ENCODE measurements at regions not wholly inside any gene's neighbourhood (a gene's known extent, or its start where the extent isn't known, plus 50 kb on each side); places are given as distances from the start of the nearest gene placed in this dataset.

- H3K27ac ChIP-seq (replicated peaks), result no peak overlapping the region
- TF ChIP-seq CTCF (IDR thresholded peaks at IDR 0.05; ENCODE audit: insufficient read depth, low read length) (no peak), REST (IDR thresholded peaks at IDR 0.05; ENCODE audit: insufficient replicate concordance, low read depth) (no peak), SPI1 (IDR thresholded peaks at IDR 0.05; ENCODE audit: borderline replicate concordance, low read depth) (no peak), GABPA (IDR thresholded peaks at IDR 0.05; ENCODE audit: low read depth) (no peak), POLR2AphosphoS5 (IDR thresholded peaks at IDR 0.05; ENCODE audit: low read depth) (no peak)
- peak in 1 of 2 experiments; percentile 38 for DNase-seq (ENCODE audit: low read depth in 1 of 2, low spot score in 1 of 2)
- H3K4me3 ChIP-seq (replicated peaks; ENCODE audit: insufficient read depth, low read length), result no peak overlapping the region
- H3K27me3 ChIP-seq (ENCODE audit: insufficient read depth, poor library complexity, severe bottlenecking), result no peaks in the 10 kb centered on the region
Observed at GRCh38 chr2:111710613-111711012, 173.4 kb downstream of the ANAPC1 start.

- no peak for DNase-seq (ENCODE audit: low read depth in 1 of 2, low spot score in 1 of 2)
- H3K27me3 ChIP-seq (ENCODE audit: insufficient read depth, poor library complexity, severe bottlenecking), result no peaks in the 10 kb centered on the region
- TF ChIP-seq REST (IDR thresholded peaks at IDR 0.05; ENCODE audit: insufficient replicate concordance, low read depth), result no peak
- TF ChIP-seq SPI1 (IDR thresholded peaks at IDR 0.05; ENCODE audit: borderline replicate concordance, low read depth), result no peak
- no peak for TF ChIP-seq POLR2AphosphoS5 (IDR thresholded peaks at IDR 0.05; ENCODE audit: low read depth)
- TF ChIP-seq CTCF (IDR thresholded peaks at IDR 0.05; ENCODE audit: insufficient read depth, low read length), result no peak
- TF ChIP-seq GABPA (IDR thresholded peaks at IDR 0.05; ENCODE audit: low read depth), result no peak
- H3K27ac ChIP-seq (replicated peaks), result no peak overlapping the region
- H3K4me3 ChIP-seq (replicated peaks; ENCODE audit: insufficient read depth, low read length), result no peak overlapping the region
Observed at GRCh38 chr2:111711270-111711669, 172.7 kb downstream of the ANAPC1 start.

- no peak for DNase-seq (ENCODE audit: low read depth in 1 of 2, low spot score in 1 of 2)
- no peak overlapping the region for H3K4me3 ChIP-seq (replicated peaks; ENCODE audit: insufficient read depth, low read length)
- H3K27ac ChIP-seq (replicated peaks), result no peak overlapping the region
- H3K27me3 ChIP-seq (ENCODE audit: insufficient read depth, poor library complexity, severe bottlenecking), result no peaks in the 10 kb centered on the region
- TF ChIP-seq REST (IDR thresholded peaks at IDR 0.05; ENCODE audit: insufficient replicate concordance, low read depth) (no peak), SPI1 (IDR thresholded peaks at IDR 0.05; ENCODE audit: borderline replicate concordance, low read depth) (no peak), CTCF (IDR thresholded peaks at IDR 0.05; ENCODE audit: insufficient read depth, low read length) (no peak), GABPA (IDR thresholded peaks at IDR 0.05; ENCODE audit: low read depth) (no peak), POLR2AphosphoS5 (IDR thresholded peaks at IDR 0.05; ENCODE audit: low read depth) (no peak)
Observed at GRCh38 chr2:111712361-111712760, 171.6 kb downstream of the ANAPC1 start.
